HG03175 (cell line): ENCODE measurements at regions not wholly inside any gene's neighbourhood (a gene's known extent, or its start where the extent isn't known, plus 50 kb on each side); places are given as distances from the start of the nearest gene placed in this dataset.
"Not testable (repeated sequence)": the region's sequence is repeated elsewhere in the genome, so short reads cannot be mapped to it uniquely, and the experiment has no call there.

ENCODE experiments used
- ATAC-seq: cut with Tn5 transposase; IDR thresholded peaks from one replicate; pipeline ENCODE4 v1.9.1; 2021; ENCODE audit warnings: mild to moderate bottlenecking, moderate library complexity; ENCODE audit not compliant: unreplicated experiment

DNA sequence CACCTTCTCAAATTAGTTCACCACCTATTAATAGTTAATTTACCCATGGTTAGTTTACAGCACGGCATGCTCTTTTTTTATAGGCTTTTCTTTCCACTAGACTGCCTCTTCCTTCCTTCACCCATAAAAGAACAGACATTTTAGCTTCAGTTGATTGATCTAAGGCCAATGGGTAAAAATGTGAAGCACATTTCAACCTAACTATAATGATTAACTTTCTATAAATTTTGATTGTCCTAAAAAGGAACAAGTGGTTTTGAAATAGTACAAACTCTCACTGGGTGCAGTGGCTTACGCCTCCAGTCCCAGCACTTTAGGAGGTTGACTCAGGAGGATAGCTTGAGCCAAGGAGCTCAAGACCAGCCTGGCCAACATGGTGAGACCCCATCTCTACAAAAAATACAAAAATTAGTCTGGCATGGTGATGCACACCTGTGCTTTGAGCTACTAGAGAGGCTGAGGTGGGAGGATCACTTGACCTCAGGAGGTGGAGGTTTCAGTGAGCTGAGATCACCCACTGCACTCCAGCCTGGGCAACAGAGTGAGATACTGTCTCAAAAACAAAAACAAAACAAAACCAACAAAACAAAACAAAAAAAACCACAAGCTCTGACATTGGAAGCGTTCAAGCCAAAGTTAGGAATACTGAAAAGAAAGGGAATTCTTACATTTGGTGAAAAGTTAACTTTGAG, 89.9 kb upstream of the FAT1 start:
- ATAC-seq = no peak

DNA sequence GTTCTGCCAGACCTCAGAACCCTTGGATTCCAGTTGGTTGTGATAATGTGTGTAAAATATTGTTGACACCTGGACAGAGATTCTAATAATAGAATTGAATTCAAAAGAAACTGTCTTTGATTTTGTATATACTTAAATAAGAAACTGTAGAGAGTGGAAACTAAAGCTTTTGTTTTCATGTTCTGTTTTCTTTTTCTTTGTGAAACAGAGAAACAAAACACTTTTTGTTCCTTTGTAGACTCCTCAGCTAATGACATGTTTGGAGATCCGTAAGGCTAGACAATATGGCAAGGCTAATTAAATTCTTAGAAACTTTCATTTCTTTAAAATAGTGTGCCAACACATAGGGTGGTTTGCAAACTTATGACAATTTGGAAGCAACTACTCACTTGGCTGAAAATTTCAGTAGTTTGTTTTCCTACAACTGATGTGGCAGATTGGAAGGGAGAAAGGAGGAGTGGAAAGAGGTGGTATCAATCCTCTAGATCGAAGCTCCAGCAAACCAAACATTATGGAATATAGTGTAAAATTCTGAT, 90.9 kb upstream of the FAT1 start:
- no peak for ATAC-seq

GRCh38 chr4:186819342-186820086, 95.9 kb upstream of the FAT1 start:
- ATAC-seq = no peak

- ATAC-seq = no peak
Measured at GRCh38 chr4:186820391-186820891, 96.8 kb upstream of the FAT1 start.

- ATAC-seq = no peak
Measured at GRCh38 chr4:186823989-186824388, 100.3 kb upstream of the FAT1 start.

GRCh38 chr4:186825069-186825468, 101.4 kb upstream of the FAT1 start:
- no peak for ATAC-seq

GRCh38 chr4:186826006-186826405, 102.3 kb upstream of the FAT1 start:
- no peak for ATAC-seq

DNA sequence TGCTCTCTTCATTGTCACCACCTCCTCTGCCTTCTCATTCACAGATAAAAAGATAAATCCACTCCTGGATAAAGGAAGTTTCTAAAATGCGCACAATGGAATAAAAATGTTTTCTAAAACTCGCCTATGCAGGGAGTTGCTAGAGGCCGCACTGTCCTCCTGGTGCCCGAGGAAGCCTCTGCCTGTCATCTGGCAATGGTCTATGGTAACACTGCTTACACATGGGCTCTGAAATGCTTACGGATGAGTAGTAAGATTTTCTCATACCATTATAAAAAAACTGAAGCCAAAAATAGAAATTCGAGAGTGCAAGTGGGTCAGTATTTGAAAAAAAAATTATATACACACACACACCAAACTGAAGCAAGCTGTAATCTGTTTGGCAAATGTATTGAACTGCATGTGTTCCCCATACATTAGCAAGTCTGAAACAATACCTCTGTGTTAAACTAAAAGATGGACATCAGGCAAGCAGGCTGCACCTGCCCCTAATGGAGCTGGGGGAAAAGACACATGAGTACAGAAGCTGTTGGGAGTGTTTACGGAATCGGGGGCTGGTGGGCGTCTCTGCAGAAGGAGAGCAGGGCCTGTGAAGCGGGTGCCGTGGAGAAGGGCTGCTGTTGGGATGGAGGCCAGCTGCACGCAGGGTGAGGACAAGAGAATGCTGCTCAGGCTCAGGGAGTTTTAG, 103.3 kb upstream of the FAT1 start:
- ATAC-seq = no peak

DNA sequence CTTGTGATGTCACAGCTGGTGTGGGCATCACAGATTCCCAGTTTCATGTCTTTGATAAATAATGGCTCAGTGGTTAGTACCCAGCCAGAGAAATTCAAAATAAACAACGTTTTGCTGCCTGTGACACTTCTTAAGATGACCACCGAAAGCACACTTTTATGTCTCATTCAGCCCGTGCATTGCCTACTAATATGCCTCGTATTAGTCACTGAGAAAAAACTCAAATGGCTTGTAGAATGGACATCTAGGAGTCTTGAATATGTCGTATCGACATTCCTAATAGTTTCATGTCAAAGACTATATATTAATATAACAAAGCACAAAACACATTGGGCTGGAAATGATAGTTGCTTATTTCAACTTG, 103.9 kb upstream of the FAT1 start:
- no peak for ATAC-seq

DNA sequence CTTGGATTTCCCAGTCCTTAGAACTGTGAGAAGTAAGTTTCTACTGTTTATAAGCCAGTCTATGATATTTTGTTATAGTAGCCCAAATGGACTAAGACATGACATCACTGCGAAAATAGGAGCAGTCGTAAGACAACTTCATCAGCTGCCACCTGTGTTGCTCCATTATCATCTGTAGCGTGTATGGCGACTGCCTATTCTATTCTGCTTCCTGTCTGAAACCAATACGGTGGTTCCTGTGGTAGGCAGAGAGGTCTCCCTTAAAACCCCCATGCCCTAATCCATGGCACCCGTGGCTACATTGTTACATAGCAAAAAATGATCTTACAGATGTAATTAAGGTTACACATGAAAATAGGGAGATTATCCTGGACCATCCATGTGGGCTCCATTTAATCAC, 105.4 kb upstream of the FAT1 start:
- no peak for ATAC-seq

GRCh38 chr4:186829740-186830449, 106.2 kb upstream of the FAT1 start:
- ATAC-seq = no peak

DNA sequence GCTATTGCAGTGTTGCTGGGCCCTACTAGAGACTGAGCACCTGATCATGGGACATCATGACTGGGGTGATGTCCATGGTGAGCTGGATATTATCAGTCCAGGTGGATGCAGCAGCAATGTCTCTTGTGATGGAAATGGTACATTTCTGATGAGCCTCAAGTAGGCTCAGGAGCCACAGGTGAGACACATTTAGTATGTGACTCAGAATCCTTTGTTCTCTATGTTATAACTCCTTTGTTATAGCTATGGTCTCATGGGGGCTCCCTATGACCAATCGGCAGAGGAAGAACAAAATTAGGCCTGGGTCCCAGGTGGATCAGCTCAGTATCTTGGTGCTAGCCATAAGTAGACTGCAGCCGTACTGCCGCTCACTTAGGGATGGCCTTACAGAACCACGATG, 107.9 kb upstream of the FAT1 start:
- no peak for ATAC-seq

DNA sequence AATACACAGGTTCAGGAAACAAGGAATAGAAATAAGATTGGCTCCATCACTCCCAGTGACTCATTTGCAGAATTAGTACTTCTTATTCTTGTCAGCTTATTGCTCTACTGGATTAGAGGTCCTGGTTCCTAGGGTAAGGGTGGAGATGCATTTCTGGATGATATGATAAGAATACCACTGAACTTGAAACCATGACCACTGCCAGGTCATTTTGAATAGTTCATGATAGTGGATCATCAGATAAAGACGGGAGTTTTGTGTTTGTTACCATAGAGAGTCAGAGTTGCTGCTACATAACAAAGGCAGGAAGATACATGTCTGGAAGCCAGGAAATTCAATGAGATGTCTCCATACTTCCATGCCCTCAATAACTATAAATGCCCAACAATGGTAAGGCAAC, 109.2 kb upstream of the FAT1 start:
- ATAC-seq = no peak

GRCh38 chr4:186837463-186837862, 113.8 kb upstream of the FAT1 start:
- not testable (repeated sequence) for ATAC-seq

- ATAC-seq = no peak
Measured at GRCh38 chr4:186838295-186838694, 114.6 kb upstream of the FAT1 start.

DNA sequence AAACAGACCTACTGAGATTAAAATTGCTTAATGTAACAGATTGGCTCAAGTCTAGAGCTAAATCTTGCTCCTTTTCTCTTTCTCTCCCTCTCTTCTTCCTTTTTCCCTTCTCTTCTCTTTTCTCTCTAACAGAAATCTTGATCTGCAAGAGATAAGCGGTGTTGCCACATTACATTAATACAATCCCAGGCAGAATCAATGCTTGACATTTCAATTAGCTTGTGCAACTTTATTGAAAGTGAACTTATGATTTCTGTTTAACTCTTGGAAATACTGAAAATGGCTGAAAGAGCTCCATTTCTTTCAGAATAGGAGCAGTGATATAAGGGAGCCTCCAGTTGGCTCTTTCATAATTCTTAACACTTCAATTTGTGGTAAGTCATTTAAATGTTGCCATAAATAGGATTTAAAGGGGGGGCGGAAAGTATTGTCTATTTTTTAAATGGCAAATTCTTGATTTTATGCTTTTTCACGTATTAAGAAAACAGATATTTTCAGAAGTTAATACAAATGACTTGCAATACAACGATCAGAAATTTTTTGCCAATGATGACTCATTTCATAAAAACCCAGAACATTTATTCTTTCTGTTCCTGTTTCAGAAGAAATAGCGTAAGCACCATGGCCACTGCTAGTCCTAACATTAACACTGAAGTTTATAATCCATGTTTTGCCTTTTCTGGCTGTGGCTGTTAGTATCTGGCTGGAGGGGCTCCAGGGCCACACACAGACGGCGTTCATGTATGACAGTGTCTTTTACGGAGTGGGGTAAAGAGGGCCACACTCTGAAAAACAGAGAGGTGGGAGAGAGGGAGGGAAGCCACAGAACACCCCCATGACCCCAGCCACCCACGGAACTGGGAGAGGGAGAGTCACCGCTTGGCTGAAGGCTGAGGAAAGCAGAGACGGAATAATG, 115.7 kb upstream of the FAT1 start:
- ATAC-seq = peak; percentile 94

DNA sequence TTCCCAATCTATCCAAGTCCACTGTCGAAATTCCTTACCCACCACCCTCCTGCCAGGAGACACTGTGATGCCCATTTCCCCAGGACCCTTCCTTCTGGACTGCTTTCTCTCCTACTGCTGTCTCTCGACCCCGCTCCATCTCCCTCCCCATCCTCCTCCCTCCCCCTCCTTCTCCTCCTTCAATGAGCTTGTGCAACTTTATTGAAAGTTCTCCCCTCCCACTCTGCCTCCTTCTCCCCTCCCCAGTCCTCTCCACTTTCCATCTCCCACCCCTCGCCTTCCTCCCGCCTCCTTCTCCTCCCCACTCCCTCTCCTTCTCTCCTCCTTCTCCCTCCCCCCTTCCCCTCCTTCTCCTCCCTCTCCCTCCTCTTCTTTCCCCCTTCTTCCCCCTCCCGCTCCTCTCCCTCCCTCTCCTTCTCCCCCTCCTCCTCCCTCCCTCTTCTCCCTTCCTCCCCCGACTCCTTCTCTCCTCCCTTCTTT, 116.6 kb upstream of the FAT1 start:
- ATAC-seq = no peak

DNA sequence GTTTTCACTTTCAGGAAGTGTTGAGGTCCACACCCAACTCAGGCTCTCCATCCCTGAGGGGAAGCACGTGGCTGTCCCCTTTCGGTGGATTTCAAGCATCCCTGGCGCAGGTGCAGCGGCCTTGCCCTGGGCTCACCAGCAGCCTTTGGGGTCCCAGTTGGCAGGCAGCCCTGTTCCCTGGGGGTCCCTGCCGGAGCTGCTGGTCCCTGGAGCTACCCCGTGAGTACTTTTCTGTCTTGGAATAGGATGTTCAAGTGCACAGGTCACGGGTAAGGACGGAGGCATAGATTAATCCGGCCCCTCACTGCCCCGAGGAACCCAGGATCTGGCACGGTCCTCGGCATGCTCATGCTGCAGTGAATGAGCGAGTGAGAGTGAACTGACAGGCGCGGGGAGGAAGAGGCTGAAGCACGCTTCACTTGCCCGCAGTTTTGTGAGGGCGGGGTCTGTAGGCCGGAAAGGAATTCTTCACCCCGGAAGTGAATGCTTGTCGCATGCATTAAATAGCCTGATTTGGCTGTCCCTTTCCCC, 117.2 kb upstream of the FAT1 start:
- no peak for ATAC-seq

DNA sequence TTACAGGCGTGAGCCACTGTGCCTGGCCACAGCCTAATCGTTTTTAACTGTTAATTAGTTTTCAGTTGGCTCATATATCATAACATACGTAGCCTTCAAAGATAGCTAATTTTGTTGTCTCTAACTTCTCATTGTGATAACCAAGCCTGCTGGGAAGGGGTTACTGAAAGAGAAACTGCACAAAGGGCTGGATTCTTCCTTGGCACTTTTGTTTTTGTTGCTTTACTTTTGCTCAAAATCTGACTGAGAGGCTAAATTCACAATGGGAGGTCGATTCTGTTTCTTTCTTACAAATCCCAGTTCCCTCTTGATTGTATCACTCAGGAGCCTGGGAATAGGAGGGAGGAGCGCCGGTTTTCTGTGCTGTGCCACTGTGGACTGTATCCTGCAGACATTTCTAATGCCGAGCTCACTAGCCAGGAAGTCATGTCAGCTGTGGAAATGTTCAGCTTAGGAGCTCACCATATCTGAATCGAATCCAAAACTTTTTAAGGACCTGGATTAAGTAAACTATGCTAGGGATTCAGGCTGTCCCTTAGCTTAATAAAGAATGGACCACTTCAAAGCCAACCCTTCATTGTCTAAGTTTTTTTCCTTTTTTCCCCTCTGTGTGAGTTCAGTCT, 120.5 kb upstream of the FAT1 start:
- no peak for ATAC-seq
